HEK293T (cell line): ENCODE measurements at regions not wholly inside any gene's neighbourhood (a gene's known extent, or its start where the extent isn't known, plus 50 kb on each side); places are given as distances from the start of the nearest gene placed in this dataset.

Experiments used
- ARNT ChIP-seq: fragments of 450-650 bp; IDR thresholded peaks from 2 replicates; pipeline ENCODE4 v1.6.1; 2017; ENCODE audit warnings: mild to moderate bottlenecking
- FOXM1 ChIP-seq: fragments of 450-650 bp; IDR thresholded peaks from 2 replicates; pipeline ENCODE4 v1.6.1; 2017; ENCODE audit warnings: mild to moderate bottlenecking, borderline replicate concordance
- TARDBP ChIP-seq: fragments of 450-650 bp; IDR thresholded peaks from 2 replicates; pipeline ENCODE4 v1.6.1; 2016

DNA sequence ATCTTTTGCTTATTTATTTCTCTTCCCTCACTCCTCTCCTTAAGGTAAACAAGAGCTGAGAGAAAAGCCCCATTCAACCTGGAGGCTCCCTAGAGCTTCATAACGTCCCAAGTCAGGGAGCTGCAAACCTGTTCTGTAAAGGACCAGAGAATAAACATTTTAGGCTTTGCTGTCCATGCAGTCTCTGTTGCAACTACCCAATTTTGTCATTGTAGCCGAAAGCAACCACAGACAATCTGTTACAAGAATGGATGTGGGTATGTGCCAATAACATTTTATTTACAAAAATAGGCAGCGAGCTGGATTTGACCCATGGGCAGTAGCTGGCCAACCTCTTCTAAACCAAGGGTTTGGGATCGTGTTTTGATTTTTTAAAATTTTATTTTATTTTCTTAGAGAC is 71.3 kb upstream of the TBL1X start:
- TF ChIP-seq TARDBP = no peak
- no peak for TF ChIP-seq ARNT
- TF ChIP-seq FOXM1 = no peak
